AG04450 (cell line): ENCODE measurements at regions not wholly inside any gene's neighbourhood (a gene's known extent, or its start where the extent isn't known, plus 50 kb on each side); places are given as distances from the start of the nearest gene placed in this dataset.
"Not testable (repeated sequence)": the region's sequence is repeated elsewhere in the genome, so short reads cannot be mapped to it uniquely, and the experiment has no call there.

ENCODE experiments used
- CTCF ChIA-PET: fragments of 300-600, 350-600 bp; formaldehyde crosslinking; extraction: SDS; loops from one replicate; lab custom pipeline; 2022; ENCODE audit warnings: antibody characterized with exemption, inconsistent platforms; lab: Charles Lee
- POLR2A ChIA-PET: fragments of 350-600 bp; formaldehyde crosslinking; extraction: SDS; loops from one replicate; lab custom pipeline; 2021; ENCODE audit warnings: antibody characterized with exemption, inconsistent platforms; lab: Yijun Ruan, JAX
- DNase-seq: peaks from one replicate; pipeline ENCODE4 v3.0.0-alpha.2; 2011; ENCODE audit warnings: low read depth, low spot score
- H3K27ac ChIP-seq: one replicate; pipeline ENCODE4 v1.5.1; 2012; ENCODE audit warnings: low read depth, low read length, control low read depth
- H3K27me3 ChIP-seq: one replicate; pipeline ENCODE4 v1.6.0; 2012; ENCODE audit warnings: low read length; ENCODE audit not compliant: control insufficient read depth, insufficient read depth
- H3K4me3 ChIP-seq: 2 replicates; pipeline ENCODE4 v1.5.1; 2011; ENCODE audit warnings: mild to moderate bottlenecking, low read depth, low read length, control low read depth
- H3K9me3 ChIP-seq: 2 replicates; pipeline ENCODE4 v1.5.1; 2012; ENCODE audit warnings: low read length; ENCODE audit not compliant: control insufficient read depth, insufficient read depth
- TF ChIP-seq, protein P1 (sequence below): IDR thresholded peaks from 2 replicates; pipeline ENCODE4 v1.5.1; 2011; ENCODE audit warnings: low read depth, low read length, control low read depth, inconsistent platforms

DNA sequence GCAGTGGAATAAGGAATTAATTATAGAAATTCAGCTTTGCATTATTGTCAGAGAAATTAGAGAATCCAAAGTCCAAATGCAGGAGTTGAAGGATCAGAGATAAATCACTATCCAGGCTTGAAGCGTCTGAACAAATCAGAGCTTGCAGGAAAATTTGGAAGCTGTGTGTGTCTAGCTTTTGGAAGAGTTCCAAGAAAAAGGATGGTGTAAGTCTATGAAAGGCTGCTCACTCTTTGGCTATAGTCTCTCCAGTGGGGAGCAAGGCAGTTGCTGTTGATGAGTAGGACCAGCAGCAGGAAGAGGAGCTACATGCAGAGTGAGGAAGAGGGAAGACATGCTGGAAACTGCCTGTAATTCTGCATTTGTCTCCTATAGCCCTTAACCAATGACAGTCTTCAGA is 464.3 kb upstream of the GRM7 start:
- ChIA-PET CTCF (no interaction called here), POLR2A (no interaction called here)
- H3K27me3 ChIP-seq = no peaks in the 10 kb centered on the region
- no peaks in the 10 kb centered on the region for H3K9me3 ChIP-seq
- no peak for DNase-seq
- H3K27ac ChIP-seq = no peak overlapping the region
- TF ChIP-seq, protein P1, sequence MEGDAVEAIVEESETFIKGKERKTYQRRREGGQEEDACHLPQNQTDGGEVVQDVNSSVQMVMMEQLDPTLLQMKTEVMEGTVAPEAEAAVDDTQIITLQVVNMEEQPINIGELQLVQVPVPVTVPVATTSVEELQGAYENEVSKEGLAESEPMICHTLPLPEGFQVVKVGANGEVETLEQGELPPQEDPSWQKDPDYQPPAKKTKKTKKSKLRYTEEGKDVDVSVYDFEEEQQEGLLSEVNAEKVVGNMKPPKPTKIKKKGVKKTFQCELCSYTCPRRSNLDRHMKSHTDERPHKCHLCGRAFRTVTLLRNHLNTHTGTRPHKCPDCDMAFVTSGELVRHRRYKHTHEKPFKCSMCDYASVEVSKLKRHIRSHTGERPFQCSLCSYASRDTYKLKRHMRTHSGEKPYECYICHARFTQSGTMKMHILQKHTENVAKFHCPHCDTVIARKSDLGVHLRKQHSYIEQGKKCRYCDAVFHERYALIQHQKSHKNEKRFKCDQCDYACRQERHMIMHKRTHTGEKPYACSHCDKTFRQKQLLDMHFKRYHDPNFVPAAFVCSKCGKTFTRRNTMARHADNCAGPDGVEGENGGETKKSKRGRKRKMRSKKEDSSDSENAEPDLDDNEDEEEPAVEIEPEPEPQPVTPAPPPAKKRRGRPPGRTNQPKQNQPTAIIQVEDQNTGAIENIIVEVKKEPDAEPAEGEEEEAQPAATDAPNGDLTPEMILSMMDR = no peak
- no peak overlapping the region for H3K4me3 ChIP-seq

DNA sequence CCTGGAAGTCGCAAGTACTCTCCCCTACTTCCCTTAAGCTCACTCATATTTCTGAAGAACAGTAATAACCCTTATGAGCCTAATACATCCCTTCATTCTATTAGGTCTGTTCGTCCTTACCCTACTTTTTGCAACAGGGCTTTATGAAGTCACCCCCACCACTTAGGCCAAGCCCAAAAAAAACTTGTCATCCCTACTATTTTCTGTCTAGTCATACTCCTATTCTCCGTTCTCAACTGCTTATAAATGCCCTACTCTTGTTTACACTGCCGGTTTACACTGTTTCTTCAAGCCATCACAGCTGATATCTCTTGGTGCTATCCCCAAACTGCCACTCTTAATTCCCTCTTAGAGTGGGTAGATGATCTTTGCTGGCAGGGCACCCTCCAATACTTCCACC is 458.2 kb upstream of the GRM7 start:
- POLR2A ChIA-PET, H3K9me3 ChIP-seq, DNase-seq, H3K27me3 ChIP-seq, H3K27ac ChIP-seq, H3K4me3 ChIP-seq, CTCF ChIA-PET: not testable (repeated sequence)

DNA sequence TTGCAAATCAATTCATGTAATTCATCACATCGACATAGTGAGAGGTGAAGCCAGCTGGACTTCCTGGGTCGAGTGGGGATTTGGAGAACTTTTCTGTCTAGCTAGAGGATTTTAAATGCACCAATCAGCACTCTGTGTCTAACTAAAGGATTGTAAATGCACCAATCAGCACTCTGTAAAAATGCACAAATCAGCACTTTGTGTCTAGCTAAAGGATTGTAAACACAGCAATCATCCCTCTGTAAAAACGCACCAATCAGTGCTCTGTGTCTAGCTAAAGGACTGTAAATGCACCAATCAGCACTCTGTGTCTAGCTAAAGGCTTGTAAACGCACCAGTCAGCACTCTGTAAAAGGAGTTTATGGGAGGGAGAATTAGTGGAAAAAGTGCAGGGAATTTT is 454.0 kb upstream of the GRM7 start:
- H3K27me3 ChIP-seq, H3K4me3 ChIP-seq, CTCF ChIA-PET, DNase-seq, H3K27ac ChIP-seq, H3K9me3 ChIP-seq, POLR2A ChIA-PET: not testable (repeated sequence)

DNA sequence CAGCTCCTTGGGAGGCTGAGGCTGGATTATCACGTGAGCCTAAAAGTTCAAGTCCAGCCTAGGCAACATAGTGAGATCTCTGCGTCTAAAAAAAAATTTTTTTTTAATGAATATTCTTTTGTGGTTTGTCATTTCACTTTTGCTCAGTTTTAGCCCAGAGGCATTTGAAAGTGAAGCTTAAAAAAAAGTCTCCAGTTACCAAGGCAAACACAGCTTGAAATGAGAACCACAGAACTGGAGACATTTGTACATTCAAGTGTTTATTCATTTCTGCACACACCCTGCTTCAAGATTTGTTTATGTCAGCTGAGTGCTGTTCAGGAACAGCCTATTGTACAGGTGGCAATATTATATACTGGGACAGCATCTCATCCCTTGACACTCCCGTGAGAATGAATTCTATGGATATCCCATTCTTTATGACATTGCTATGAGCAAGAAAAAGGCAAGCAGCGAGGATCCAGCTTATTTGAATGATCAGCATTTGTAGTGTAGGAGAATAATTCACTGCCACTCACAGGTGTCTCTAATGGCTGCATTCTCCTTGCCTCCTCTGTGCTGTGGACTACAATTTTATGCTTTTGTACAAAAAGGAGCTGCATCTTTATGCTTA is 444.8 kb upstream of the GRM7 start:
- no peak overlapping the region for H3K27ac ChIP-seq
- TF ChIP-seq, protein P1 = no peak
- DNase-seq = no peak
- H3K27me3 ChIP-seq = no peaks in the 10 kb centered on the region
- peaks cover 3% of the 10 kb centered on the region for H3K9me3 ChIP-seq
- POLR2A ChIA-PET = no interaction called here
- CTCF ChIA-PET = no interaction called here
- no peak overlapping the region for H3K4me3 ChIP-seq

DNA sequence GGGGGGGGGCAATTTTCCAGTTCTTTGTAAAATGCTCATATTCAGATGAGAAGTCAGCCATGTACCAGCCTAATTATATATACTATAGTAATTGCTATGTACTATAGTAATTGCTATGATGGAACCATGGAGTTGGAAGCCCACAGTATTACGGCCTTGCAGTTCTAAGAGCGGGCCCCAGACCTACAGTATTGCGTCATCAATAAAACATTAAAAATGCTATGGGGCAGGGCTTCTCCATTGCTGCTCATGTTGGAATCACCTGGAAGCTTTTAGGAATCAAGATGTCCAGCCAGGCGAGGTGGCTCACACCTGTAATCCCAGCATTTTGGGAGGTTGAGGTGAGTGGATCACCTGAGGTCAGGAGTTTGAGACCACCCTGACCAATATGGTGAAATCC is 443.7 kb upstream of the GRM7 start:
- CTCF ChIA-PET = no interaction called here
- H3K27me3 ChIP-seq = no peaks in the 10 kb centered on the region
- POLR2A ChIA-PET = no interaction called here
- TF ChIP-seq, protein P1 = no peak
- peaks cover 3% of the 10 kb centered on the region for H3K9me3 ChIP-seq
- H3K27ac ChIP-seq = no peak overlapping the region
- DNase-seq = no peak
- no peak overlapping the region for H3K4me3 ChIP-seq

DNA sequence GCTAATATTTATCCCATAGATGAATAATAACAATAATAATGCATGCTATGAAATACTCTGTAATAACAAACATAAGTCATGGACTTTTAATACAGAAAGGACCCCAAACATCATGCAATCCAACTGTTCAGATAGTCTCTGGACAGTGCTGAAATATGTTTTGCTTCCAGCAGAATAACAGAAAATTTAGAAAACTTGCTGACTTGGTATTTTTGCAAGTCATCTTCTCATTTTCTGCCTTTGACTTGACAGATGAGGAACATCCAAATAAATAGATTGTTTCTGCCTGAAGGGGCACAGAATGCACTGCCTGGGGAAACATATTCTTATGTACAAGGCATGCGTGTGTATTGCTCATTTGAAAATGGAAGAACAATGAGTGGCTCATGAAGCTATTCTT is 442.4 kb upstream of the GRM7 start:
- POLR2A ChIA-PET = no interaction called here
- CTCF ChIA-PET = no interaction called here
- H3K27me3 ChIP-seq = no peaks in the 10 kb centered on the region
- no peak overlapping the region for H3K27ac ChIP-seq
- H3K9me3 ChIP-seq = peaks cover 8% of the 10 kb centered on the region
- TF ChIP-seq, protein P1 = no peak
- no peak for DNase-seq
- H3K4me3 ChIP-seq = no peak overlapping the region
